ENCODE measurements at regions not wholly inside any gene's neighbourhood (a gene's known extent, or its start where the extent isn't known, plus 50 kb on each side); places are given as distances from the start of the nearest gene placed in this dataset.

- Histone ChIP-seq H3K27ac (no peak overlapping the region), H3K27me3 (replicated peaks; ENCODE audit: insufficient read depth) (no peaks in the 10 kb centered on the region)
- no peak for TF ChIP-seq CTCF (IDR thresholded peaks at IDR 0.05)
Observed at GRCh38 chr18:60202708-60203107, 169.9 kb downstream of the MC4R start.

GRCh38 chr18:60200558-60200957 lies 172.0 kb downstream of the MC4R start:
- ATAC-seq (ENCODE audit: insufficient number of reproducible peaks, low FRiP score, low read depth) = no peak
- H3K27me3 ChIP-seq (replicated peaks; ENCODE audit: insufficient read depth) = no peaks in the 10 kb centered on the region
- H3K4me1 ChIP-seq (ENCODE audit: control insufficient read depth in 1 of 2, low read depth in 2 of 2) = no peaks in the 10 kb centered on the region

More at GRCh38 chr18:60202708-60203107, 169.9 kb downstream of the MC4R start:
- ATAC-seq (ENCODE audit: insufficient number of reproducible peaks, low FRiP score, low read depth) = no peak
- no peaks in the 10 kb centered on the region for H3K4me1 ChIP-seq (ENCODE audit: control insufficient read depth in 1 of 2, low read depth in 2 of 2)
- H3K4me3 ChIP-seq = no peak overlapping the region
- no peak for DNase-seq (ENCODE audit: low spot score)
- H3K36me3 ChIP-seq = no peaks in the 10 kb centered on the region
- H3K9me3 ChIP-seq = no peaks in the 10 kb centered on the region

GRCh38 chr18:60199505-60199904 lies 173.1 kb downstream of the MC4R start:
- Histone ChIP-seq H3K9me3 (no peaks in the 10 kb centered on the region), H3K27me3 (replicated peaks; ENCODE audit: insufficient read depth) (no peaks in the 10 kb centered on the region), H3K4me3 (no peak overlapping the region), H3K36me3 (no peaks in the 10 kb centered on the region), H3K4me1 (ENCODE audit: control insufficient read depth in 1 of 2, low read depth in 2 of 2) (no peaks in the 10 kb centered on the region), H3K27ac (no peak overlapping the region)
- ATAC-seq (ENCODE audit: insufficient number of reproducible peaks, low FRiP score, low read depth) = no peak
- DNase-seq (ENCODE audit: low spot score) = no peak
- TF ChIP-seq CTCF (IDR thresholded peaks at IDR 0.05) = no peak

More at GRCh38 chr18:60200558-60200957, 172.0 kb downstream of the MC4R start:
- no peak overlapping the region for H3K4me3 ChIP-seq
- H3K9me3 ChIP-seq = no peaks in the 10 kb centered on the region
- no peak for TF ChIP-seq CTCF (IDR thresholded peaks at IDR 0.05)
- H3K27ac ChIP-seq = no peak overlapping the region
- no peak for DNase-seq (ENCODE audit: low spot score)
- no peaks in the 10 kb centered on the region for H3K36me3 ChIP-seq

- Histone ChIP-seq H3K4me3 (no peak overlapping the region), H3K36me3 (no peaks in the 10 kb centered on the region), H3K4me1 (ENCODE audit: control insufficient read depth in 1 of 2, low read depth in 2 of 2) (no peaks in the 10 kb centered on the region), H3K9me3 (no peaks in the 10 kb centered on the region), H3K27ac (no peak overlapping the region), H3K27me3 (replicated peaks; ENCODE audit: insufficient read depth) (no peaks in the 10 kb centered on the region)
- no peak for TF ChIP-seq CTCF (IDR thresholded peaks at IDR 0.05)
- DNase-seq (ENCODE audit: low spot score) (no peak), ATAC-seq (ENCODE audit: insufficient number of reproducible peaks, low FRiP score, low read depth) (no peak)
Observed at GRCh38 chr18:60197671-60198462, 174.7 kb downstream of the MC4R start.

GRCh38 chr18:60196836-60197606 lies 175.6 kb downstream of the MC4R start:
- no peaks in the 10 kb centered on the region for H3K27me3 ChIP-seq (replicated peaks; ENCODE audit: insufficient read depth)

More at GRCh38 chr18:60196836-60197606, 175.6 kb downstream of the MC4R start:
- H3K36me3 ChIP-seq = no peaks in the 10 kb centered on the region
- DNase-seq (ENCODE audit: low spot score) (no peak), ATAC-seq (ENCODE audit: insufficient number of reproducible peaks, low FRiP score, low read depth) (no peak)
- no peak overlapping the region for H3K4me3 ChIP-seq
- H3K4me1 ChIP-seq (ENCODE audit: control insufficient read depth in 1 of 2, low read depth in 2 of 2) = no peaks in the 10 kb centered on the region
- H3K27ac ChIP-seq = no peak overlapping the region
- no peak for TF ChIP-seq CTCF (IDR thresholded peaks at IDR 0.05)
- H3K9me3 ChIP-seq = no peaks in the 10 kb centered on the region
